ENCODE measurements at regions not wholly inside any gene's neighbourhood (a gene's known extent, or its start where the extent isn't known, plus 50 kb on each side); places are given as distances from the start of the nearest gene placed in this dataset.
"Not testable (repeated sequence)": the region's sequence is repeated elsewhere in the genome, so short reads cannot be mapped to it uniquely, and the experiment has no call there.

DNA sequence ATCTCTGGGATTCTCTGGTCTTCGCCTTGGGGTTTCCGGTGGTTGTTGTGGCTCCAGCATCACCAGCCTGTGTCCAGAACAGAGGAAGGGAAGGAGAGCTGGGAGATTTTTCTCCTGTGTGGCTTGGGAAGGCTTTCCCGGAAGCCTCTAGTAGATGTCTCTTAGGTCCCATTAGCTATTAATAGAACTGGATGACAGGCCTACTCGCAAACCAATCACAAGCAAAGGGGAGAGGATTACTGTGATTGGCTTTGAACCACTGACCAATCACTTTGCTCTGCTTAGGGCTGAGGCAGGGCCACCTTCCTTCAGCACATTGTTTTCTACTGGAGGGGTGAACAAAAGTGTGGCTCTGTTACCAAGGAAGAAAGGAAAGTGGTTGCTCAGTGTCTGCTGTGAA is 203.4 kb upstream of the SULF2 start:
- no peak overlapping the region for H3K27ac ChIP-seq
- no peak for DNase-seq (ENCODE audit: low spot score)
- peak overlapping the region; percentile 1 for H2AFZ ChIP-seq (replicated peaks)
- Mint-ChIP-seq H3K4me3 (no peak overlapping the region), H3K27ac (peak overlapping the region; percentile 31), H3K27me3 (ENCODE audit: insufficient read depth, low read depth) (peaks cover 16% of the 10 kb centered on the region), H3K36me3 (no peaks in the 10 kb centered on the region), H3K4me1 (peaks cover 33% of the 10 kb centered on the region), H3K9me3 (peaks cover 6% of the 10 kb centered on the region)
- no peaks in the 10 kb centered on the region for H4K20me1 ChIP-seq (ENCODE audit: low read depth)
- no peak overlapping the region for H3K4me2 ChIP-seq
- no peak overlapping the region for H3K4me3 ChIP-seq
- H3F3A ChIP-seq (ENCODE audit: low read depth) = peaks cover 9% of the 10 kb centered on the region
- TF ChIP-seq EZH2 (IDR thresholded peaks at IDR 0.05) = no peak
- TF ChIP-seq, protein P1, sequence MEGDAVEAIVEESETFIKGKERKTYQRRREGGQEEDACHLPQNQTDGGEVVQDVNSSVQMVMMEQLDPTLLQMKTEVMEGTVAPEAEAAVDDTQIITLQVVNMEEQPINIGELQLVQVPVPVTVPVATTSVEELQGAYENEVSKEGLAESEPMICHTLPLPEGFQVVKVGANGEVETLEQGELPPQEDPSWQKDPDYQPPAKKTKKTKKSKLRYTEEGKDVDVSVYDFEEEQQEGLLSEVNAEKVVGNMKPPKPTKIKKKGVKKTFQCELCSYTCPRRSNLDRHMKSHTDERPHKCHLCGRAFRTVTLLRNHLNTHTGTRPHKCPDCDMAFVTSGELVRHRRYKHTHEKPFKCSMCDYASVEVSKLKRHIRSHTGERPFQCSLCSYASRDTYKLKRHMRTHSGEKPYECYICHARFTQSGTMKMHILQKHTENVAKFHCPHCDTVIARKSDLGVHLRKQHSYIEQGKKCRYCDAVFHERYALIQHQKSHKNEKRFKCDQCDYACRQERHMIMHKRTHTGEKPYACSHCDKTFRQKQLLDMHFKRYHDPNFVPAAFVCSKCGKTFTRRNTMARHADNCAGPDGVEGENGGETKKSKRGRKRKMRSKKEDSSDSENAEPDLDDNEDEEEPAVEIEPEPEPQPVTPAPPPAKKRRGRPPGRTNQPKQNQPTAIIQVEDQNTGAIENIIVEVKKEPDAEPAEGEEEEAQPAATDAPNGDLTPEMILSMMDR (IDR thresholded peaks at IDR 0.05) = no peak
- no peak for TF ChIP-seq EZH2phosphoT487 (IDR thresholded peaks at IDR 0.05)
- H3K9ac ChIP-seq = no peak overlapping the region
- H3K4me1 ChIP-seq = peaks cover 10% of the 10 kb centered on the region
- H3K36me3 ChIP-seq = no peaks in the 10 kb centered on the region
- no peaks in the 10 kb centered on the region for H3K79me2 ChIP-seq (ENCODE audit: low read depth)
- H3K27me3 ChIP-seq = no peaks in the 10 kb centered on the region
- H3K9me3 ChIP-seq (ENCODE audit: low read depth) = no peaks in the 10 kb centered on the region

DNA sequence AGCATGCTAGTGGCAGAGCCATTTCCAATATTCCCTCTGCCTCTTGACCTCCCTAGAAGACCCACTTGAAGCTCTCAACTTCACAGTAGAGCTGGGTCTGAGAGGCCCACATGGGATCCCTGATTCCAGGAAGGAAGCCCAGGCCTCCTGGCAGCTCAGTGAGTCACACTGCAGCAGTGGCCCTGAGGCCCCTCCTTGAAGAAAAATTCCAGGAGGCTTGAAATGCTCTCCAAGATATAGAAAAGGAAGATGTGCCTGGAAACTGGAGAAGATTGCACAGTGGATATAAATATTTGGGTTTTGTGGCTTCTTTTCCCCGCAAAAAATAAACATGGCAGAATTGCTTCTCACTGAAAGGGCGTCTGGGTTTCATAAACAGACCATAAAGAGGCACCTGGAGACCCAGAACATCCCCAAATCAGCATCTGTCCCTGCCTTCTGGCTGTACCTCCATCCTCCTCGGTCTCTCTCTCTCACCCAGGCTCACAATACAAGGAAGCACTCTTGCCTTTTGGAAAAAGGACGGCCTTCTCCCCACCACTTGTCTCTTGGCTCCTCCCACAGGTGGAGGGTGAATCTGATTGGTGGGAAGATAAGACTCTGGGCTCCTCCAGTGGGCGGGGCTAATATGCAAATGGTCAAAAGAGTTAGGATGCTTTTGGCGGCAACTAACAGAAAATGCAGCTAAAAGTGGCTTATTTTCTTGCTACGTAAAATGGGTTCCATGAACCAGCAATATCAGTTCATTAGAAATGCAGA is 200.0 kb upstream of the SULF2 start:
- H3K36me3 ChIP-seq = no peaks in the 10 kb centered on the region
- H3K4me2 ChIP-seq = no peak overlapping the region

DNA sequence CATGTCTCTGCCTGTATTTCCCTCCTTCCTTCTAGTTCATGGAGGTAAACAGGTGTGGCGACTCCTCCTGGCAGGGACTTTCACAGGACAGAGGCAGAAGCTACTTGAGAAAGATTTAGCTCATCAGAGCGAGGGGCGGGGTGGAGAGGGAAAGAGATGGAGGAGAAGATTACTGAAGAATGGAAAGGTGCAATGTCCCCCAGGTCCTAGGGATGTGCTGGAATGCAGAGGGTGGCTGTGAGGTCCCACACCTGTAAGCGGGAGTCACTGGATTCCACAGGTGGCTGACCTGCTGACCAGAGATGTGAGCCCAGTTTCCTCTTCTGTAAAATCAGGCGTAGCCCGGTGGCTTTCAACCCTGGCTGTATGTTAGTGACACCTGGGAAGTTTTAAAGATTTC is 199.2 kb upstream of the SULF2 start:
- Mint-ChIP-seq H3K4me3 (no peak overlapping the region), H3K4me1 (peaks cover 48% of the 10 kb centered on the region), H3K36me3 (no peaks in the 10 kb centered on the region), H3K27ac (peak overlapping the region; percentile 76), H3K27me3 (ENCODE audit: insufficient read depth, low read depth) (peaks cover 24% of the 10 kb centered on the region), H3K9me3 (no peaks in the 10 kb centered on the region)
- Histone ChIP-seq H3K79me2 (ENCODE audit: low read depth) (no peaks in the 10 kb centered on the region), H3K4me2 (no peak overlapping the region), H3K4me3 (no peak overlapping the region), H3K27me3 (no peaks in the 10 kb centered on the region), H3K4me1 (peaks cover 10% of the 10 kb centered on the region), H3K9me3 (ENCODE audit: low read depth) (no peaks in the 10 kb centered on the region), H3K36me3 (no peaks in the 10 kb centered on the region), H3K9ac (no peak overlapping the region), H4K20me1 (ENCODE audit: low read depth) (no peaks in the 10 kb centered on the region), H3F3A (ENCODE audit: low read depth) (peaks cover 16% of the 10 kb centered on the region), H2AFZ (replicated peaks) (no peak overlapping the region), H3K27ac (no peak overlapping the region)
- TF ChIP-seq, protein P1 (IDR thresholded peaks at IDR 0.05) = no peak
- no peak for TF ChIP-seq EZH2phosphoT487 (IDR thresholded peaks at IDR 0.05)
- no peak for TF ChIP-seq EZH2 (IDR thresholded peaks at IDR 0.05)
- no peak for DNase-seq (ENCODE audit: low spot score)

More for the DNA sequence above, 200.0 kb upstream of the SULF2 start:
- peaks cover 21% of the 10 kb centered on the region for H3K27me3 Mint-ChIP-seq (ENCODE audit: insufficient read depth, low read depth)
- Histone ChIP-seq H3K4me3 (no peak overlapping the region), H3K79me2 (ENCODE audit: low read depth) (no peaks in the 10 kb centered on the region), H3K9ac (no peak overlapping the region), H2AFZ (replicated peaks) (no peak overlapping the region), H4K20me1 (ENCODE audit: low read depth) (no peaks in the 10 kb centered on the region), H3K9me3 (ENCODE audit: low read depth) (no peaks in the 10 kb centered on the region), H3K4me1 (peaks cover 10% of the 10 kb centered on the region), H3K27me3 (no peaks in the 10 kb centered on the region), H3K27ac (no peak overlapping the region), H3F3A (ENCODE audit: low read depth) (peaks cover 11% of the 10 kb centered on the region)
- peak; percentile 32 for DNase-seq (ENCODE audit: low spot score)
- H3K9me3 Mint-ChIP-seq = no peaks in the 10 kb centered on the region
- H3K36me3 Mint-ChIP-seq = no peaks in the 10 kb centered on the region
- H3K27ac Mint-ChIP-seq = no peak overlapping the region
- TF ChIP-seq, protein P1 (IDR thresholded peaks at IDR 0.05) = no peak
- TF ChIP-seq EZH2 (IDR thresholded peaks at IDR 0.05) (no peak), EZH2phosphoT487 (IDR thresholded peaks at IDR 0.05) (no peak)
- peaks cover 48% of the 10 kb centered on the region for H3K4me1 Mint-ChIP-seq
- no peak overlapping the region for H3K4me3 Mint-ChIP-seq

DNA sequence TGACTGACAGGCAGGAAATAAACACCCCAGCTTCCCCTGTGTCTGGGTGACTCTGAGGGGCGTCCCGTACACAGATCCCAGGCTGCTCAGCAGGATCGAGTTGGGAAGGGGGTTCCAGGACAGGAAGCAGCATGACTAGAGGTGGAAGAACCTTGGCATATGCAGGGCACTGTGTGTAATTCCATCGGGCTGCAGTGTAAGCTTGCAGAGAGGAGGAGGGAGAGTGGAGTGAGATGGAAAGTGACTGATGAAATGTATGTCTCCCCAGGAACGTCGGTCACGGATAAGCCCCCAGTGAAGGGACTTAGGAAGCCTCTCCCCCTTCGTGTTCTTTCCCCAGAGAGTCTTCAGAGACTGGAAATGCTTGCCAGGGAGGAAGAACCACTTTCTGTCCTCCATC is 198.4 kb upstream of the SULF2 start:
- not testable (repeated sequence) for H3K4me3 Mint-ChIP-seq; H3K9me3 Mint-ChIP-seq; H4K20me1 ChIP-seq (ENCODE audit: low read depth); H3K27ac ChIP-seq; H3K4me3 ChIP-seq; H3K79me2 ChIP-seq (ENCODE audit: low read depth); H3K36me3 ChIP-seq; H3K27me3 ChIP-seq; H2AFZ ChIP-seq (replicated peaks); H3K36me3 Mint-ChIP-seq; DNase-seq (ENCODE audit: low spot score); H3K4me2 ChIP-seq; H3K9me3 ChIP-seq (ENCODE audit: low read depth); H3K9ac ChIP-seq
- peak overlapping the region; percentile 42 for H3K27ac Mint-ChIP-seq
- peaks cover 23% of the 10 kb centered on the region for H3F3A ChIP-seq (ENCODE audit: low read depth)
- peaks cover 56% of the 10 kb centered on the region for H3K4me1 Mint-ChIP-seq
- H3K4me1 ChIP-seq = peaks cover 15% of the 10 kb centered on the region
- peaks cover 27% of the 10 kb centered on the region for H3K27me3 Mint-ChIP-seq (ENCODE audit: insufficient read depth, low read depth)
